ENCODE measurements at regions not wholly inside any gene's neighbourhood (a gene's known extent, or its start where the extent isn't known, plus 50 kb on each side); places are given as distances from the start of the nearest gene placed in this dataset.

DNA sequence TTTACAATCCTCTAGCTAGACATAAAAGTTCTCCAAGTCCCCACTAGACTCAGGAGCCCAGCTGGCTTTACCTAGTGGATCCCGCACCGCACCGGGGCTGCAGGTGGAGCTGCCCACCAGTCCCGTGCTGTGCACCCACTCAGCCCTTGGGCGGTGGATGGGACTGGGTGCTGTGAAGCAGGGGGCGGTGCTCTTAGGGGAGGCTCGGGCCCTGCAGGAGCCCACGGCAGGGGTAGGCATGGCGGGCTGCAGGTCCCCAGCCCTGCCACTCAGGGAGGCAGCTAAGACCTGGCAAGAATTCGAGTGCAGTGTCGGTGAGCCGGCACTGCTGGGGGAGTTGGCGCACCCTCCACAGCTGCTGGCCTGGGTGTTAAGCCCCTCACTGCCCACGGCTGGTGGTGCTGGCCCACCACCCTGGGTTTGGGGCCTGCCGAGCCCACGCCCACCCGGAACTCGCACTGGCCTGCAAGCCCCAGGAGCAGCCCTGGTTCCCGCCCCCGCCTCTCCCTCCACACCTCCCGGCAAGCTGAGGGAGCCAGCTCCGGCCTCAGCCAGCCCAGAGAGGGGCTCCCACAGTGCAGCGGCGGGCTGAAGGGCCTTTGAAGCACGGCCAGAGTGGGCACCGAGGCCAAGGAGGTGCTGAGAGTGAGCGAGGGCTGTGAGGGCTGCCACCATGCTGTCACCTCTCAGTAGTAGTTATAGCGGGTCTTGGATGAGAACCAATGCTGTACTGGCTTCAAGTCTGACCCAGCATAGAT lies 255.2 kb downstream of the CDH7 start:
- TF ChIP-seq RAD21 (IDR thresholded peaks at IDR 0.05; ENCODE audit: low read depth) (no peak), TCF12 (IDR thresholded peaks at IDR 0.05; ENCODE audit: low read depth) (no peak), ZBTB7A (IDR thresholded peaks at IDR 0.05; ENCODE audit: low read depth) (no peak), EGR1 (IDR thresholded peaks at IDR 0.05) (no peak), TAF1 (IDR thresholded peaks at IDR 0.05; ENCODE audit: low read depth) (no peak), NFIC (IDR thresholded peaks at IDR 0.05) (no peak), TEAD4 (IDR thresholded peaks at IDR 0.05) (no peak), FOXM1 (IDR thresholded peaks at IDR 0.05; ENCODE audit: borderline replicate concordance, low read depth) (no peak), YY1 (IDR thresholded peaks at IDR 0.05; ENCODE audit: low read depth) (no peak), EP300 (IDR thresholded peaks at IDR 0.05; ENCODE audit: borderline replicate concordance) (no peak), CEBPB (IDR thresholded peaks at IDR 0.05) (no peak), CREB1 (IDR thresholded peaks at IDR 0.05; ENCODE audit: low read depth) (no peak)
- TF ChIP-seq, protein P1, sequence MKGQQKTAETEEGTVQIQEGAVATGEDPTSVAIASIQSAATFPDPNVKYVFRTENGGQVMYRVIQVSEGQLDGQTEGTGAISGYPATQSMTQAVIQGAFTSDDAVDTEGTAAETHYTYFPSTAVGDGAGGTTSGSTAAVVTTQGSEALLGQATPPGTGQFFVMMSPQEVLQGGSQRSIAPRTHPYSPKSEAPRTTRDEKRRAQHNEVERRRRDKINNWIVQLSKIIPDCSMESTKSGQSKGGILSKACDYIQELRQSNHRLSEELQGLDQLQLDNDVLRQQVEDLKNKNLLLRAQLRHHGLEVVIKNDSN (IDR thresholded peaks at IDR 0.05): no peak
- TF ChIP-seq, protein P2, sequence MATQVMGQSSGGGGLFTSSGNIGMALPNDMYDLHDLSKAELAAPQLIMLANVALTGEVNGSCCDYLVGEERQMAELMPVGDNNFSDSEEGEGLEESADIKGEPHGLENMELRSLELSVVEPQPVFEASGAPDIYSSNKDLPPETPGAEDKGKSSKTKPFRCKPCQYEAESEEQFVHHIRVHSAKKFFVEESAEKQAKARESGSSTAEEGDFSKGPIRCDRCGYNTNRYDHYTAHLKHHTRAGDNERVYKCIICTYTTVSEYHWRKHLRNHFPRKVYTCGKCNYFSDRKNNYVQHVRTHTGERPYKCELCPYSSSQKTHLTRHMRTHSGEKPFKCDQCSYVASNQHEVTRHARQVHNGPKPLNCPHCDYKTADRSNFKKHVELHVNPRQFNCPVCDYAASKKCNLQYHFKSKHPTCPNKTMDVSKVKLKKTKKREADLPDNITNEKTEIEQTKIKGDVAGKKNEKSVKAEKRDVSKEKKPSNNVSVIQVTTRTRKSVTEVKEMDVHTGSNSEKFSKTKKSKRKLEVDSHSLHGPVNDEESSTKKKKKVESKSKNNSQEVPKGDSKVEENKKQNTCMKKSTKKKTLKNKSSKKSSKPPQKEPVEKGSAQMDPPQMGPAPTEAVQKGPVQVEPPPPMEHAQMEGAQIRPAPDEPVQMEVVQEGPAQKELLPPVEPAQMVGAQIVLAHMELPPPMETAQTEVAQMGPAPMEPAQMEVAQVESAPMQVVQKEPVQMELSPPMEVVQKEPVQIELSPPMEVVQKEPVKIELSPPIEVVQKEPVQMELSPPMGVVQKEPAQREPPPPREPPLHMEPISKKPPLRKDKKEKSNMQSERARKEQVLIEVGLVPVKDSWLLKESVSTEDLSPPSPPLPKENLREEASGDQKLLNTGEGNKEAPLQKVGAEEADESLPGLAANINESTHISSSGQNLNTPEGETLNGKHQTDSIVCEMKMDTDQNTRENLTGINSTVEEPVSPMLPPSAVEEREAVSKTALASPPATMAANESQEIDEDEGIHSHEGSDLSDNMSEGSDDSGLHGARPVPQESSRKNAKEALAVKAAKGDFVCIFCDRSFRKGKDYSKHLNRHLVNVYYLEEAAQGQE (IDR thresholded peaks at IDR 0.05; ENCODE audit: low read depth): no peak
- TF ChIP-seq, protein P3, sequence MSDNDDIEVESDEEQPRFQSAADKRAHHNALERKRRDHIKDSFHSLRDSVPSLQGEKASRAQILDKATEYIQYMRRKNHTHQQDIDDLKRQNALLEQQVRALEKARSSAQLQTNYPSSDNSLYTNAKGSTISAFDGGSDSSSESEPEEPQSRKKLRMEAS (IDR thresholded peaks at IDR 0.05): no peak

DNA sequence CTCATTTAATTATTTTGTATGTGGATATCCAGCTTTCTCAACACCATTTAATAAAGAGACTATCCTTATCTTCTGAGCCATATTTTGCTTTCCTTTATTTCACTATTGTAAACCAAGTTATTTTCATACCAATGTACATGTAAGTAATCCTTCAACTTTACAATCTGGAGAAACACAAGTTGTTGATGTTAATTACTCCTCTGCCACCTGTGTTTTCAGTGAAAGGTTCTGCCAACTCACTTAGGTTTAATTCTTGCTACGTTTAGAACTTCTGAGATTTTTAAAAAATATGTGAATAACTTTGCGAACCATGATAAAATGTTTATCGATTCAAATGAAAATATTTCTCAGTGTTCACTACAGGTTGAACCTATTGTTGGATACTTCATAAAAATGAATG lies 244.4 kb downstream of the CDH7 start:
- TF ChIP-seq CREB1 (IDR thresholded peaks at IDR 0.05; ENCODE audit: low read depth) (no peak), EGR1 (IDR thresholded peaks at IDR 0.05) (no peak)
- TF ChIP-seq, protein P1 (IDR thresholded peaks at IDR 0.05): no peak

DNA sequence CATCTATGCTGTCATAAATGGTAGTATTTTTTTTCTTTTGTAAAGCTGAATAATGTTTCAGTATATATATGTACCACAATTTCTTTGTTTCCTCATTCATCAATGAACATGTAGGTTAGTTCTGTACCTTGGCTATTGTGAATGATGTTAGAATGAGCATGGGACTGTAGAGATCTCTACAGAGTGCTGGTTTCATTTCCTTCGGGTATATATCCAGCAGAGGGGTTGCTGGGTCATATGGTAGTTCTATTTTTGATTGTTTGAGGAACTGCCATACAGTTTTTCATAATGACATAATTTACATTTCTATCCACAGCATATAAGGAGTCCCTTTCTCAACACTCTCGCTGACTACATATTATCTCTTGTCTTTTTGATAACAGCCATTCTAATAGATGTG lies 243.5 kb downstream of the CDH7 start:
- TF ChIP-seq TCF12 (IDR thresholded peaks at IDR 0.05; ENCODE audit: low read depth): no peak
- no peak for TF ChIP-seq RAD21 (IDR thresholded peaks at IDR 0.05; ENCODE audit: low read depth)
- TF ChIP-seq, protein P2 (IDR thresholded peaks at IDR 0.05; ENCODE audit: low read depth): no peak

DNA sequence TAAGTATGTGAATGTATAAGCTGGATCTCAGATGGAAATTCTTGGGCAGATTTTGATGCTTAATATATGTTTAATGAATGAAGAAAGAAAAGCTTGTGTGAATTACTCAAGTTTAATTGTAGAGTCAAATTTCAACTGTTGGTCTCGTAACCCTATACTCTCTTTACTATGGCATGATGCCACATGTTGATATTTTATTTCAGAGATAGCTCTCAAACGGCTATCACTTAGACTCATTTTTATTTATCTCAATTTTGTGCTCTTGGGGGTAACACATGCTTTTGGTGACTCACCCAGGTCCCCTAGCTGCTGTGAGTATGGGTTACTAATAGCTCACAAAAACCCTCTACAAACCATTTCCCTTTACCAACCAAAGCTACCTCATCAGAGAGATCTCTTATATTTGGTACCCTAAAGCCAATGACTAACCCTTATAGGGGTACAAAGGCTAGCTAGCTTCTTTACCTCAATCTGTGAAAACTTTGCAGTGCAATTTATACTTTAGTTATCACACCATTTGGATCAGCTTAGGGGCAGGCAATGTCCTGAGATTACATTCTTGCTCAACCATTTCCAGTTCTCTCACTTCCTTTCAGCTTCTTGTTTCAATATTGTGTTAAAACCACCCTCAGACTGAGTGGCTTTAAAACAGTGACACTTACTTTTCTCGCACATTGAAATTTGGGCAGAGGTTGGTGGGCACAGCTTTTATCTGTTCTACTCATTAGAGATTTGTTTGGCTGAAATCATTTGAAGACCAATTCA lies 240.3 kb downstream of the CDH7 start:
- TF ChIP-seq TEAD4 (IDR thresholded peaks at IDR 0.05) (no peak), NFIC (IDR thresholded peaks at IDR 0.05) (no peak), ZBTB7A (IDR thresholded peaks at IDR 0.05; ENCODE audit: low read depth) (no peak), FOXM1 (IDR thresholded peaks at IDR 0.05; ENCODE audit: borderline replicate concordance, low read depth) (no peak), TAF1 (IDR thresholded peaks at IDR 0.05; ENCODE audit: low read depth) (no peak), CREB1 (IDR thresholded peaks at IDR 0.05; ENCODE audit: low read depth) (no peak), EGR1 (IDR thresholded peaks at IDR 0.05) (no peak), EP300 (IDR thresholded peaks at IDR 0.05; ENCODE audit: borderline replicate concordance) (no peak), CEBPB (IDR thresholded peaks at IDR 0.05) (no peak)
- TF ChIP-seq, protein P3 (IDR thresholded peaks at IDR 0.05): no peak
- TF ChIP-seq, protein P2 (IDR thresholded peaks at IDR 0.05; ENCODE audit: low read depth): no peak
- TF ChIP-seq, protein P1 (IDR thresholded peaks at IDR 0.05): no peak
